HepG2 (cell line): ENCODE measurements at regions not wholly inside any gene's neighbourhood (a gene's known extent, or its start where the extent isn't known, plus 50 kb on each side); places are given as distances from the start of the nearest gene placed in this dataset.

Source experiments
- ATAC-seq: fragments of 200-7000 bp; cut with Tn5 transposase; 3 replicates; pipeline ENCODE4 v1.9.1; 2020; ENCODE audit warnings: mild to moderate bottlenecking, moderate library complexity
- BruUV-seq: library from RNA; stranded (reverse); fragments of 400-500 nt; replicated peaks from 2 replicates; lab custom pipeline; 2021; lab: Mats Ljungman, UMichigan
- CTCF ChIA-PET: fragments of 300-600 bp; formaldehyde crosslinking; extraction: SDS; loops from one replicate; lab custom pipeline; 2021; ENCODE audit warnings: low total read pairs, inconsistent platforms, low intra/inter-chr PET ratio; lab: Yijun Ruan, JAX
- POLR2A ChIA-PET: fragments of 350-600 bp; sonication (Branson Sonifier 250); formaldehyde crosslinking; loops from one replicate; lab custom pipeline; 2020; ENCODE audit warnings: antibody characterized with exemption, inconsistent platforms; lab: Yijun Ruan, JAX
- DNase-seq: peaks from one replicate; pipeline ENCODE4 v3.0.0-alpha.2; 2015; ENCODE audit warnings: low spot score
- FAIRE-seq: peaks from 3 replicates; lab custom pipeline; 2011; peaks lifted over from hg19 to GRCh38; lab: Jason Lieb, UNC
- H2AFZ ChIP-seq: one replicate; pipeline ENCODE4 v1.6.1; 2011; ENCODE audit warnings: low read length, inconsistent platforms
- H3K27ac ChIP-seq: fragments of 300-600 bp; 3 replicates; pipeline ENCODE4 v1.8.0; 2011; ENCODE audit warnings: mixed run types, mild to moderate bottlenecking, mixed read lengths, low read length, inconsistent platforms; ENCODE audit not compliant: insufficient read depth; ENCODE audit errors: extremely low read length
- H3K27me3 ChIP-seq, 2 experiments: fragments of 200-600 bp in 1 of 2; 2 replicates in 1 of 2; 3 replicates in 1 of 2; pipeline versions ENCODE4 v1.6.0 to v1.8.0; 2011; ENCODE audit warnings: low read length in 2 of 2, mild to moderate bottlenecking in 2 of 2, moderate library complexity in 2 of 2, inconsistent platforms in 1 of 2; ENCODE audit not compliant: insufficient read depth in 2 of 2, control insufficient read depth in 1 of 2
- H3K36me3 ChIP-seq, 2 experiments: fragments of 200-600 bp in 1 of 2; replicated peaks in 1 of 2; 2 replicates in 1 of 2; 3 replicates in 1 of 2; pipeline versions ENCODE4 v1.5.1 to v1.8.0; 2011; ENCODE audit warnings: low read length in 2 of 2, inconsistent platforms in 1 of 2; ENCODE audit not compliant: insufficient read depth in 2 of 2, control insufficient read depth in 1 of 2
- H3K4me1 ChIP-seq: 2 replicates; pipeline ENCODE4 v1.5.1; 2012; ENCODE audit warnings: low read length, inconsistent platforms; ENCODE audit not compliant: insufficient read depth
- H3K4me2 ChIP-seq: 2 replicates; pipeline ENCODE4 v1.6.0; 2011; ENCODE audit warnings: low read depth, low read length, inconsistent platforms
- H3K4me3 ChIP-seq, 3 experiments: fragments of 200-600 bp in 1 of 3; sonication (generic), shearing (Covaris generic) in 1 of 3; replicated peaks in 1 of 3; 2 replicates each; pipeline ENCODE4 v1.5.1; 2011 to 2016; ENCODE audit warnings: low read length in 3 of 3, inconsistent platforms in 2 of 3, low read depth in 2 of 3, mild to moderate bottlenecking in 2 of 3, control low read depth in 1 of 3, mixed read lengths in 1 of 3; ENCODE audit not compliant: insufficient read depth in 1 of 3
- H3K79me2 ChIP-seq: one replicate; pipeline ENCODE4 v1.6.1; 2011; ENCODE audit warnings: low read length, inconsistent platforms; ENCODE audit not compliant: insufficient read depth
- H3K9ac ChIP-seq: 2 replicates; pipeline ENCODE4 v1.6.0; 2011; ENCODE audit warnings: mild to moderate bottlenecking, low read depth, low read length, inconsistent platforms; ENCODE audit not compliant: insufficient read depth
- H3K9me3 ChIP-seq: 2 replicates; pipeline ENCODE4 v1.5.1; 2012; ENCODE audit warnings: mild to moderate bottlenecking, low read length
- H4K20me1 ChIP-seq: 2 replicates; pipeline ENCODE4 v1.6.0; 2011; ENCODE audit warnings: inconsistent platforms, mild to moderate bottlenecking, low read length, moderate library complexity; ENCODE audit not compliant: insufficient read depth
- HINFP ChIP-seq: sonication (generic); formaldehyde crosslinking; IDR thresholded peaks from 2 replicates; pipeline ENCODE4 v1.4.0; 2020; ENCODE audit warnings: low read depth, mild to moderate bottlenecking, missing genetic modification reagents
- KAT8 ChIP-seq: IDR thresholded peaks from 2 replicates; pipeline ENCODE4 v1.6.1; 2016; ENCODE audit warnings: missing genetic modification reagents, missing compliant biosample characterization
- MZF1 ChIP-seq: sonication (generic); formaldehyde crosslinking; IDR thresholded peaks from 2 replicates; pipeline ENCODE4 v1.8.1; 2023; ENCODE audit warnings: mild to moderate bottlenecking, missing genetic modification reagents, borderline replicate concordance
- PRDM4 ChIP-seq: sonication (generic); formaldehyde crosslinking; IDR thresholded peaks from 2 replicates; pipeline ENCODE4 v1.9.0; 2021; ENCODE audit warnings: missing genetic modification reagents, borderline replicate concordance
- RBM22 ChIP-seq: fragments of 200-400 bp; formaldehyde crosslinking; optimal IDR thresholded peaks from 2 replicates; pipeline ENCODE3; 2017; ENCODE audit warnings: mild to moderate bottlenecking, low read length, moderate library complexity
- SIX4 ChIP-seq: sonication (generic); formaldehyde crosslinking; IDR thresholded peaks from 2 replicates; pipeline ENCODE4 v1.4.0; 2020; ENCODE audit warnings: missing genetic modification reagents
- ZNF17 ChIP-seq: sonication (generic); formaldehyde crosslinking; IDR thresholded peaks from 2 replicates; pipeline ENCODE4 v1.5.0; 2020; ENCODE audit warnings: mild to moderate bottlenecking, missing genetic modification reagents
- ZNF24 ChIP-seq: fragments of 450-650 bp; IDR thresholded peaks from 2 replicates; pipeline ENCODE4 v1.6.1; 2017; ENCODE audit warnings: antibody characterized with exemption, mild to moderate bottlenecking
- ZNF367 ChIP-seq: sonication (generic); formaldehyde crosslinking; IDR thresholded peaks from 2 replicates; pipeline ENCODE4 v1.4.0; 2020; ENCODE audit warnings: missing genetic modification reagents, borderline replicate concordance
- ZNF747 ChIP-seq: sonication (generic); formaldehyde crosslinking; IDR thresholded peaks from 2 replicates; pipeline ENCODE4 v1.8.1; 2023; ENCODE audit warnings: missing genetic modification reagents, mild to moderate bottlenecking, borderline replicate concordance
- ZNF775 ChIP-seq: sonication (generic); formaldehyde crosslinking; IDR thresholded peaks from 2 replicates; pipeline ENCODE4 v1.4.0; 2020; ENCODE audit warnings: missing genetic modification reagents, mild to moderate bottlenecking, moderate library complexity, borderline replicate concordance
- WGBS: methylation state at CpG from one replicate; pipeline ENCODE4 v1.1.6; 2017; ENCODE audit warnings: low lambda C conversion rate; 5-methylcytosine and 5-hydroxymethylcytosine counted together
- in situ Hi-C: cut with HindIII; loops from 2 replicates; pipeline ENCODE4 v1.10.0; 2017; ENCODE audit warnings: low pct_unique_long_range_greater_than_20kb; ENCODE audit not compliant: extremely low pct_ligation_motif_present
- intact Hi-C: fragments of 100-400 bp; cut with micrococcal nuclease; formaldehyde crosslinking; loops from one replicate; pipeline ENCODE4 v1.10.0; 2022; ENCODE audit not compliant: unreplicated experiment
- TF ChIP-seq, protein P1 (sequence below): sonication (generic); formaldehyde crosslinking; IDR thresholded peaks from 2 replicates; pipeline ENCODE4 v1.4.0; 2020; ENCODE audit warnings: missing genetic modification reagents

DNA sequence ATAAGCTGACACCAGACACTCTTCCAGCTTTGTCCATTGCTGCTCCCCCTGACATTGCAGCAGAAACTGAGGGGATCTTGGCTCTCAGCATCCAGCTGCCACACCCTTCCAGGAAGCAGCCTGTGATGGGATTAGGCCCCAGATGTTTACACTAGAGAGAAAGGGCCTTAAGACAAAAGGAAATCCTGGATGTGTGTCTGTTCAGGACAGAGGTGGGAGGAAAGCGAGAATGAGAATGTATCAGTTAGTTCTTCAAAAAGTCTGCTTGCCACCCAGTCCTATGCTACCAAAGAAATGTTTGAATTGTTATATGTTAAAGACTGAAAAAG, 58.8 kb downstream of the HES1 start:
- H3K36me3 ChIP-seq, result no peaks in the 10 kb centered on the region
- no TSS peak for BruUV-seq
- no peaks in the 10 kb centered on the region for H3K4me1 ChIP-seq
- in situ Hi-C loops (no loop called here), intact Hi-C loops (no loop called here)
- FAIRE-seq (no peak), DNase-seq (no peak), ATAC-seq (no peak)
- CTCF ChIA-PET, result no interaction called here
- no peak overlapping the region for H3K4me2 ChIP-seq
- H3K9me3 ChIP-seq, result no peaks in the 10 kb centered on the region
- POLR2A ChIA-PET, result no interaction called here
- H3K9ac ChIP-seq, result no peak overlapping the region
- H3K79me2 ChIP-seq, result no peaks in the 10 kb centered on the region
- no peak overlapping the region for H3K27ac ChIP-seq
- TF ChIP-seq MZF1, result no peak
- TF ChIP-seq KAT8 (CRISPR knock-in tag), result no peak
- TF ChIP-seq ZNF775 (CRISPR knock-in tag), result no peak
- TF ChIP-seq, protein P1, sequence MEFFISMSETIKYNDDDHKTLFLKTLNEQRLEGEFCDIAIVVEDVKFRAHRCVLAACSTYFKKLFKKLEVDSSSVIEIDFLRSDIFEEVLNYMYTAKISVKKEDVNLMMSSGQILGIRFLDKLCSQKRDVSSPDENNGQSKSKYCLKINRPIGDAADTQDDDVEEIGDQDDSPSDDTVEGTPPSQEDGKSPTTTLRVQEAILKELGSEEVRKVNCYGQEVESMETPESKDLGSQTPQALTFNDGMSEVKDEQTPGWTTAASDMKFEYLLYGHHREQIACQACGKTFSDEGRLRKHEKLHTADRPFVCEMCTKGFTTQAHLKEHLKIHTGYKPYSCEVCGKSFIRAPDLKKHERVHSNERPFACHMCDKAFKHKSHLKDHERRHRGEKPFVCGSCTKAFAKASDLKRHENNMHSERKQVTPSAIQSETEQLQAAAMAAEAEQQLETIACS, result no peak
- TF ChIP-seq HINFP (CRISPR knock-in tag), result no peak
- no peak for TF ChIP-seq ZNF747 (CRISPR knock-in tag)
- WGBS, result 68% methylated on average over 1 of the region's 1 CpG
- H3K27me3 ChIP-seq, result peaks cover 0 to 9% of the 10 kb centered on the region in 2 experiments; a peak in 2 of 5 replicates
- H3K4me3 ChIP-seq, result no peak overlapping the region
- no peak overlapping the region for H2AFZ ChIP-seq
- no peaks in the 10 kb centered on the region for H4K20me1 ChIP-seq

GRCh38 chr3:194195611-194196010, 59.7 kb downstream of the HES1 start:
- CTCF ChIA-PET, result no interaction called here
- FAIRE-seq, result no peak
- BruUV-seq, result no TSS peak
- TF ChIP-seq PRDM4, result no peak
- TF ChIP-seq ZNF17 (CRISPR knock-in tag), result no peak
- TF ChIP-seq ZNF367, result no peak
- TF ChIP-seq ZNF24, result no peak
- no peak for TF ChIP-seq RBM22
- no peak for TF ChIP-seq SIX4 (CRISPR knock-in tag)

More at GRCh38 chr3:194195611-194196010, 59.7 kb downstream of the HES1 start:
- Histone ChIP-seq H3K4me3 (no peak overlapping the region), H3K79me2 (no peaks in the 10 kb centered on the region), H3K9ac (no peak overlapping the region), H3K4me2 (no peak overlapping the region), H3K27me3 (peaks cover 0 to 13% of the 10 kb centered on the region in 2 experiments; a peak in 2 of 5 replicates), H4K20me1 (no peaks in the 10 kb centered on the region), H3K36me3 (no peaks in the 10 kb centered on the region), H3K27ac (no peak overlapping the region), H2AFZ (no peak overlapping the region), H3K9me3 (no peaks in the 10 kb centered on the region), H3K4me1 (no peaks in the 10 kb centered on the region)
- intact Hi-C loops, result no loop called here
- in situ Hi-C loops, result no loop called here
- 62% methylated on average over 3 of the region's 3 CpGs for WGBS
- DNase-seq (no peak), ATAC-seq (no peak)
- POLR2A ChIA-PET, result no interaction called here
